Subcutaneous abdominal adipose tissue (tissue), 5 donors: ENCODE measurements at regions not wholly inside any gene's neighbourhood (a gene's known extent, or its start where the extent isn't known, plus 50 kb on each side); places are given as distances from the start of the nearest gene placed in this dataset.

Experiments
- H3K27ac ChIP-seq: one replicate; pipeline ENCODE4 v1.7.0; 2013; ENCODE audit warnings: low read depth, mild to moderate bottlenecking, inconsistent platforms, low read length, moderate library complexity
- H3K27me3 ChIP-seq, 5 donors: one replicate each; pipeline ENCODE4 v1.7.0; 2013; ENCODE audit warnings: low read length in 5 of 5, inconsistent platforms in 1 of 5; ENCODE audit not compliant: control insufficient read depth in 5 of 5, insufficient read depth in 4 of 5
- H3K36me3 ChIP-seq, 5 donors: one replicate each; pipeline ENCODE4 v1.7.0; 2013; ENCODE audit warnings: low read length in 5 of 5; ENCODE audit not compliant: control insufficient read depth in 5 of 5, insufficient read depth in 5 of 5
- H3K4me1 ChIP-seq, 5 donors: one replicate each; pipeline ENCODE4 v1.7.0; 2013; ENCODE audit warnings: low read length in 5 of 5, mild to moderate bottlenecking in 3 of 5, moderate library complexity in 1 of 5; ENCODE audit not compliant: control insufficient read depth in 5 of 5, insufficient read depth in 5 of 5
- H3K4me3 ChIP-seq, 5 donors: one replicate each; pipeline ENCODE4 v1.7.0; 2013; ENCODE audit warnings: low read length in 5 of 5, low read depth in 1 of 5
- H3K9ac ChIP-seq, 5 donors: one replicate each; pipeline ENCODE4 v1.7.0; 2013; ENCODE audit warnings: low read length in 5 of 5, mild to moderate bottlenecking in 4 of 5, moderate library complexity in 3 of 5
- H3K9me3 ChIP-seq, 5 donors: one replicate each; pipeline ENCODE4 v1.7.0; 2013; ENCODE audit warnings: low read length in 5 of 5; ENCODE audit not compliant: control insufficient read depth in 5 of 5
- donor health status: healthy.
- donor health status: healthy.
- donor health status: healthy.
- donor health status: healthy.
- donor health status: healthy.

DNA sequence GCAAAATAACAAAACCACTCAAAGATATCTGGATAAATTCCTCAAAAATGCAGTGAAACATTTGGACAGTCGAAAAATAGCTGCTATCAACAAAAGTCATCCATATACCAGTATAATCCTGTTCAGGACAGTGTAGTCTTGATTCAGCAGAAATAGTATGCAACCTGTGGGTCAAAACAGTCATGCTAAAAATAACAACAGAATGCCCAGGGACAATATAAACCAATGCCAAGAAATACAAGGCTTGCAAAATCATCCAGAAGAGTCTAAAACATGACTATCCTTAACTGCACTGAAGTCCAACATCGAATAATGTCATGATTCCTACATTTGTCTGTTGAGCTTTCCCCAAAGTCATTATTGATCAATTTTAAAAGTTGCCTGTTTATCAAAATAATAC lies 425.9 kb downstream of the FSCB start:
- Histone ChIP-seq H3K9ac (no peak overlapping the region), H3K27ac (no peak overlapping the region), H3K36me3 (no peaks in the 10 kb centered on the region), H3K27me3 (no peaks in the 10 kb centered on the region), H3K4me1 (no peaks in the 10 kb centered on the region), H3K9me3 (no peaks in the 10 kb centered on the region), H3K4me3 (no peak overlapping the region)

DNA sequence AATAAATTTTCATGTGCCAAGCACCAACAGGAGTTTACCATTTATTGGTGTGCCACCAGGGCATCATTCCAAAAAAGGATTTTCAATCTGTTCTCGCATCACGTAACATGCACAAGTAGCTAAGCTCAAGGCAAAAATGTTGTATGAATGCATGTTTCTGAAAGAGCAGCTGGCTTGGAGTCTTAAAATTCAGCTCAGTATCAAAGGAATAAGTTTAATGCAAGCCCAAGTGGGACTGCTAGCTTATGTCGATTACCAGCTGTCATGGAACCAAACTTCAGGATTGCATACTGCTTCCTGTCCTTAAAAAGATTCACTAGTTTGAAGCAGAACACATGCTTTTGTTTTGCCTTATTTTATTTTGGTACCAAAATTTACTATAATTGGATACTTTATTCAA lies 437.0 kb downstream of the FSCB start:
- Histone ChIP-seq H3K27ac (no peak overlapping the region), H3K4me3 (no peak overlapping the region)

DNA sequence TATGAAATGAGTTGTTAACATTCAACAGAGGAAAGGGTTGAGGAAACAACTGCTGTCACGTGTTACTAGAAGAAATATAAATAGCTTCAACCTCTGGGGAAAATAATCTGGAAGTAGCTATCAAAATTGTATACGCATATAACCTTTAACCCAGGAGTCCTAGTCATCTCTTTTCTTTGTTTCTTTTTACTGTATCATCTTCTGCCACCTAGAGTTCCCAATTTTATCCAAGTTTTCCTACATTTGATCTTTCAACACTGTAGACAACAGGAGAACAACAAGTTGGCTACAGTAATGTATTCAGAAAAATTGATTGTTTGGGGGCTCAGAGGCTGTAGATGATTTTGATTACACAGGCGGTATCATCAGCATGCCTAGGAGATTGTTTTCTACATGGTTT lies 453.7 kb downstream of the FSCB start:
- Histone ChIP-seq H3K4me1 (no peaks in the 10 kb centered on the region), H3K36me3 (no peaks in the 10 kb centered on the region), H3K4me3 (no peak overlapping the region), H3K27me3 (no peaks in the 10 kb centered on the region), H3K9me3 (no peaks in the 10 kb centered on the region), H3K9ac (no peak overlapping the region), H3K27ac (no peak overlapping the region)

More for the DNA sequence above, 437.0 kb downstream of the FSCB start:
- H3K9ac ChIP-seq: no peak overlapping the region
- no peaks in the 10 kb centered on the region for H3K27me3 ChIP-seq
- no peaks in the 10 kb centered on the region for H3K4me1 ChIP-seq
- no peaks in the 10 kb centered on the region for H3K36me3 ChIP-seq
- H3K9me3 ChIP-seq: peaks cover 0 to 4% (median 0%) of the 10 kb centered on the region in 5 donors

DNA sequence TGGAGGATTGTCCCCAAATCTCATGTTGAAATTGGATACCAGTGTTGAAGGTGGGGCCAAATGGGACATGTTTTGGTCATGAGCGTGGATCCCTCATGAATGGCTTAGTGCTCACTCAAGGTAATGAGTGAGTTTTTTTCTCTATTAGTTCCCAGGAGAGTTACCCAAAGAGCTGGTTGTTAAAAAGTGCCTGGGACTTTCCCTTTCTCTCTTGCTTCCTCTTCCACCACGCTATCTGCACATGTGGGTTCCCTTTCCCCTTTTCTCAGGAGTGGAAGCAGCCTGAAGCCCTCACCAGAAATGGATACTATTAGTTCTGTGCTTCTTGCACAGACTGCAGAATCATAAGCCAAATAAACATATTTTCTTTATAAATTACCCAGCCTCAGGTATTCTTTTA lies 465.4 kb downstream of the FSCB start:
- Histone ChIP-seq H3K9ac (no peak overlapping the region), H3K27me3 (no peaks in the 10 kb centered on the region), H3K36me3 (no peaks in the 10 kb centered on the region), H3K4me3 (no peak overlapping the region), H3K9me3 (peaks cover 0 to 9% (median 6%) of the 10 kb centered on the region in 5 donors), H3K4me1 (no peaks in the 10 kb centered on the region), H3K27ac (no peak overlapping the region)

DNA sequence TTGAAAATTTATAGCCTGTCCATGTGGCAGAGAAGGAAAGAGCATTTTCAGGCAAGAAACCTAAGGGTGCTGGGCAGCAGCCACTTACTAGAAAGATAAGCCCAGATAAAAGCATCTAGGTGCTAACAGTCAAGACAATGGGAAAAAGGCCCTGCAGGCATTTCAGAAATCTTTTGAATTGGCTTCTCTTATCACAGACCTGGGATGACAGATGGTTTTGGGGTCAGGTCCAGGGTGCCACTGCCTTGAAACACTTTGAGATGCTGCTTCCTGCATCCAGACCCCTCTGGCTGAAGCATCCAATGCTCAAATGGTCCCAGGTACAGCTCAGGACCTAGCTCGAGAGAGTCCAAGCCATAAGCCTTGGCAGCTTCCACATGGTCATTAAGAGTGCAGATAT lies 466.5 kb downstream of the FSCB start:
- no peak overlapping the region for H3K9ac ChIP-seq

DNA sequence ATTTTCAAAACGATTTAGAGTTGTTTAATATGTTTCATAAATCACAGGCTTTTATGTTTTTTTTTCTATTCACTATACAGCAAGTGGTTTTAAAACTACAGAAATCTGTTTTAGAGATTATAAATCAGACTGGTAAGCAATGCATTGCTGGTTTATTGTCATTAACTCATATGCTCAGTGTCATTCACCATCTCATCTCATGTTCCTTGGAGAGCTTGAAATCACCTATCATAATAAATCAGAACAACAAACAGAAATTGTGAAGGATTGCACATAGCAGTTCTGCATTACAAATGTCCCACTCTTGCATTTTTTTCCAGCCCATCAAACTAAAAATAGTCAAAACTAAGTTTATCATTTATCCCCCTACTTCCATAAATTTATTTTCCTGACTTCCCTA lies 470.8 kb downstream of the FSCB start:
- no peak overlapping the region for H3K9ac ChIP-seq
- no peaks in the 10 kb centered on the region for H3K27me3 ChIP-seq
- no peaks in the 10 kb centered on the region for H3K4me1 ChIP-seq
- H3K36me3 ChIP-seq: no peaks in the 10 kb centered on the region
- peaks cover 0 to 9% (median 6%) of the 10 kb centered on the region in 5 donors for H3K9me3 ChIP-seq
- H3K27ac ChIP-seq: no peak overlapping the region
- no peak overlapping the region for H3K4me3 ChIP-seq

More for the DNA sequence above, 466.5 kb downstream of the FSCB start:
- Histone ChIP-seq H3K9me3 (peaks cover 0 to 9% (median 6%) of the 10 kb centered on the region in 5 donors), H3K27me3 (no peaks in the 10 kb centered on the region), H3K36me3 (no peaks in the 10 kb centered on the region), H3K27ac (no peak overlapping the region), H3K4me1 (no peaks in the 10 kb centered on the region), H3K4me3 (no peak overlapping the region)

DNA sequence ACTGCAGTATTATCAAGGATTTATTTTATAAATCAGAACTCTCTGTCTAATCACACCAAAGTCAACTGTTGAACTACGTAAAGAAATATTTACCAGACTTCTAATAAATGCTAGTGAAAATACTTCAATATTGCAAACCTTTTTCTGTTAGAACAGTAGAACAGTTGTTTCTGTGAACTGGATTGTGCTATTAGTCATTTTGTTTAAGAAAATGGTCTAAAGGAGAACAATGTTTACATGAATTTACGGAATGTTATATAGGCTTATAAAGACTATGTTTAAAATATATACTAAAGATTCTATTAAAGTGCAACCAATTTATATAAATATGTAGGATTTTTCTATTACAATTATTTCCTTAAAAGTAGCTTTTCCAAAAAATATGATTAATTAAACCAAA lies 471.4 kb downstream of the FSCB start:
- no peaks in the 10 kb centered on the region for H3K27me3 ChIP-seq
- no peak overlapping the region for H3K9ac ChIP-seq
- no peaks in the 10 kb centered on the region for H3K4me1 ChIP-seq
- no peak overlapping the region for H3K27ac ChIP-seq
- peaks cover 0 to 9% (median 6%) of the 10 kb centered on the region in 5 donors for H3K9me3 ChIP-seq
- H3K4me3 ChIP-seq: no peak overlapping the region
- H3K36me3 ChIP-seq: no peaks in the 10 kb centered on the region

DNA sequence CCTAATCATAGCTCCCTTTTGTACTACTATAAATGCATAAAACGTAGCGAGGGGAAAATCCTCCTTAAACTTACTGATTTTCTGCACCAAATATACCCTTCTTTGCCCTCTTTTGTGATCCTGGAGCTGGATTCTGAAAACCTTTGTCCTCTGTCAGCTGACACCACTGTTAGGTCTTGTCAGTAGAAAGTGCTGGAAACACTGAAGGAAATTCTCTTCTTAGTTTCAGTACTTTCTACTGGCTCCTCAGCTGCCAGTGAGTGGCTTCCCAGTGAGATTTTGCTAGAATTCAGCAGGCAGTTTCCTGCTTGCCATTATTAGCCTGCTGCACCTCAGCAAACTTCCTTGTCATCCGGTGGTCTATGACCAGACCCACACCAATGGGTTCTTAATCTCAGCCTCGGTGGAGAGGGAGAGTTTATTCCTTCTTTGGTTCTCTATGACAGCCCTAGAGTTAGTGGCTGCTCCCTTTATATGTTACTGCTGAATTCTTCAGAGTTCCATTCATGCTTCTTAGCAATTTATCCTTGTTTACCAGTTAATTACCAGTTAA lies 476.2 kb downstream of the FSCB start:
- Histone ChIP-seq H3K9me3 (no peaks in the 10 kb centered on the region), H3K9ac (no peak overlapping the region), H3K27me3 (no peaks in the 10 kb centered on the region), H3K4me1 (no peaks in the 10 kb centered on the region), H3K36me3 (no peaks in the 10 kb centered on the region), H3K27ac (no peak overlapping the region), H3K4me3 (no peak overlapping the region)

DNA sequence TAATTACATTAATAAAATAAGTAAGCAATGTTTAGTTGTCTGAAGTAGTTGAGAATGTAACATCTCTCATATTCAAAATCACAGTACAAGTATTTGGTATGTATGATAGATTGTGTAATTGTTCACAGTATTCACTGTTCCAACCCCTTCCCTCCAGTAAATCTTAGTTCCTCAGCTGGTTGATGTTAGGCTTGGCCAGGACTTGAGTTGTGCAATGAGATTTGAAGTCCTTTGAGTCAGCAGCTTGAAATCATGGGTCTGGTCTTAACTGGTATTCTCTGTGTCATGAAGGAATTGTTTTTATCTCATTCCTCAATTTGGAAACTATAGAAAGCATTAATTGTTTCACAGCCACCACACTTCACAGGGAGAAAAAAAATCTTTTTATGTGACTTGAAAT lies 477.1 kb downstream of the FSCB start:
- Histone ChIP-seq H3K9me3 (no peaks in the 10 kb centered on the region), H3K4me1 (no peaks in the 10 kb centered on the region), H3K27ac (no peak overlapping the region), H3K27me3 (no peaks in the 10 kb centered on the region), H3K36me3 (no peaks in the 10 kb centered on the region), H3K9ac (no peak overlapping the region), H3K4me3 (no peak overlapping the region)

DNA sequence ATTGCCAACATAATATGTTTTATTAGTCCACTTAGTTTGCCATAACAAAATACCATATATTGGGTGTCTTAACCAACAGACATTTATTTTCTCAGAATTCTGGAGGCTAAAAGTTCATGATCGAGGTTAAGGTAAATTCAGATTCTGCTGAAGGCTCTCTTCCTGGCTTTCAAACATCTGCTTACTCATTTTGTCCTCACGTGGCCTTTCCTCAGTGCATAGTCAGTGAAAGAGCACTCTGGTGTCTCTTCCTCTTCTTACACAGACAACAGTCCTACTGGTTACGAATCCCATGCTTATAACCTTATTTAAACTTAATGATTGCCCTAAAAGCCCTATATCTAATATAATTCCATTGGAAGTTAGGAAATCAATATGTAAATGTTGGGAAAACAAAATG lies 479.7 kb downstream of the FSCB start:
- H3K27ac ChIP-seq: no peak overlapping the region
- no peaks in the 10 kb centered on the region for H3K27me3 ChIP-seq
- no peak overlapping the region for H3K9ac ChIP-seq
- no peaks in the 10 kb centered on the region for H3K36me3 ChIP-seq
- H3K4me3 ChIP-seq: no peak overlapping the region
- H3K9me3 ChIP-seq: no peaks in the 10 kb centered on the region
- H3K4me1 ChIP-seq: no peaks in the 10 kb centered on the region

DNA sequence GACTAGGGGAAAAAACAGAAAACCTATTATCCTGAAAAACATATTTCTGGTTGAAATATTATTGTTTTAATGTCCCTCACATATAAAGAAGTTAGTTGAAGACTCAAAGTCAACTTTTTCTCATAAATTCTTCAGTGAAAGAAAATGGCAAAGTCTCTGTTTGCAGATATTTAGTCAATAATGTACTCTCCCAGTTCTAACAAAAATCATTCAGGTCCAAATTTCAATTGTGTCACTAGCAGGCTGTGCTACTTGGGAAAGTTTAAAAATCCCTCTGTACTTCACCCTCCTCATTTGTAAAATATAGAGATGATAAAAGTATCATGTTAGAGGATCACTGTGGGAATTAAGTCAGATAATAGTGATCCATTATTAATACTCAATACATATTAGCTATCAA lies 496.5 kb downstream of the FSCB start:
- Histone ChIP-seq H3K27me3 (no peaks in the 10 kb centered on the region), H3K4me3 (no peak overlapping the region), H3K9ac (no peak overlapping the region), H3K4me1 (no peaks in the 10 kb centered on the region), H3K9me3 (peaks cover 0 to 3% (median 0%) of the 10 kb centered on the region in 5 donors), H3K36me3 (no peaks in the 10 kb centered on the region), H3K27ac (no peak overlapping the region)
